Fibroblast of lung (primary cell): ENCODE measurements at regions not wholly inside any gene's neighbourhood (a gene's known extent, or its start where the extent isn't known, plus 50 kb on each side); places are given as distances from the start of the nearest gene placed in this dataset.

Experiments
- DNase-seq, 2 donors: peaks; one replicate each; pipeline versions ENCODE4 v3.0.0 to v3.0.0-alpha.2; 2010; ENCODE audit warnings: low read depth in 2 of 2
- H2AFZ ChIP-seq: 2 replicates; pipeline ENCODE4 v1.5.1; 2012; ENCODE audit warnings: low read length, control low read depth, inconsistent platforms
- H3K27ac ChIP-seq: 2 replicates; pipeline ENCODE4 v1.5.1; 2011; ENCODE audit warnings: low read length, control low read depth; ENCODE audit not compliant: insufficient read depth
- H3K27me3 ChIP-seq: 2 replicates; pipeline ENCODE4 v1.5.1; 2011; ENCODE audit warnings: mild to moderate bottlenecking, low read length; ENCODE audit not compliant: control insufficient read depth, insufficient read depth
- H3K36me3 ChIP-seq: 2 replicates; pipeline ENCODE4 v1.5.1; 2011; ENCODE audit warnings: low read length; ENCODE audit not compliant: control insufficient read depth, insufficient read depth
- H3K4me1 ChIP-seq: 2 replicates; pipeline ENCODE4 v1.5.1; 2011; ENCODE audit warnings: low read length; ENCODE audit not compliant: control insufficient read depth, insufficient read depth; ENCODE audit errors: extremely low read depth
- H3K4me2 ChIP-seq: 2 replicates; pipeline ENCODE4 v1.5.1; 2011; ENCODE audit warnings: low read length, control low read depth; ENCODE audit not compliant: insufficient read depth; ENCODE audit errors: extremely low read depth
- H3K4me3 ChIP-seq, 4 experiments: fragments of 200-600 bp in 1 of 4; sonication (generic) in 1 of 4; replicated peaks in 1 of 4; 2 replicates each; pipeline ENCODE4 v1.5.1; 2011 to 2016; ENCODE audit warnings: low read length in 4 of 4, low read depth in 3 of 4, mild to moderate bottlenecking in 3 of 4, control low read depth in 2 of 4, inconsistent platforms in 1 of 4, mixed read lengths in 1 of 4; ENCODE audit not compliant: insufficient read depth in 1 of 4; ENCODE audit errors: control extremely low read depth in 1 of 4
- H3K79me2 ChIP-seq: 2 replicates; pipeline ENCODE4 v1.5.1; 2012; ENCODE audit warnings: mild to moderate bottlenecking, low read length, inconsistent platforms; ENCODE audit not compliant: control insufficient read depth, insufficient read depth
- H3K9ac ChIP-seq: 2 replicates; pipeline ENCODE4 v1.5.1; 2011; ENCODE audit warnings: mild to moderate bottlenecking, low read length, control low read depth; ENCODE audit not compliant: insufficient read depth
- H3K9me3 ChIP-seq: 2 replicates; pipeline ENCODE4 v1.5.1; 2012; ENCODE audit warnings: low read depth, low read length; ENCODE audit not compliant: control insufficient read depth, insufficient read depth
- H4K20me1 ChIP-seq: 2 replicates; pipeline ENCODE4 v1.5.1; 2011; ENCODE audit warnings: low read length; ENCODE audit not compliant: control insufficient read depth, insufficient read depth; ENCODE audit errors: extremely low read depth
- EZH2 ChIP-seq: IDR thresholded peaks from 2 replicates; pipeline ENCODE4 v1.5.1; 2012; ENCODE audit warnings: low read length, control low read depth, mild to moderate bottlenecking; ENCODE audit errors: missing control alignments
- TF ChIP-seq, protein P1 (sequence below), 2 donors: IDR thresholded peaks in 1 of 2; conservative IDR thresholded peaks in 1 of 2; 1 replicate in 1 of 2; 2 replicates in 1 of 2; pipeline ENCODE4 v1.5.1; 2011 to 2012; ENCODE audit warnings: low read length in 2 of 2, control low read depth in 1 of 2, inconsistent platforms in 1 of 2, low read depth in 1 of 2, mild to moderate bottlenecking in 1 of 2

DNA sequence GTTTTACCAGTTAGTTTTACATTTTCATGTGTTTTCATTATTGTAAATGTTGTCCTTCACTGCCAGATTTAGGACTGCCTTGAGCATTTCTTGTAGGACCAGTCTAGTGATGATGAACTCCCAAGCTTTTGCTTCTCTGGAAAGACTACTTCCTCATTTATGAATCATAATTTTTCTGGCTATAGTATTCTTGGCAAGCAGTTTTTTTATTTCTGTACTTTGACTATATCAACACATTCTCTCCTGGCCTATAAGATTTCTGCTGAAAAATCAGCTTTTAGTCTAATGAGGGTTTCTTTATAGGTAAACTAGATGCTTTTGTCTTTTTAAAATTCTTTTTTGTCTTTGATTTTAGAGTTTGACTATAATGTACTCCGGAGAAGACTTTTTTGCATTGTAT, 256.8 kb upstream of the GRAMD2B start:
- H3K9ac ChIP-seq, result no peak overlapping the region
- TF ChIP-seq, protein P1, sequence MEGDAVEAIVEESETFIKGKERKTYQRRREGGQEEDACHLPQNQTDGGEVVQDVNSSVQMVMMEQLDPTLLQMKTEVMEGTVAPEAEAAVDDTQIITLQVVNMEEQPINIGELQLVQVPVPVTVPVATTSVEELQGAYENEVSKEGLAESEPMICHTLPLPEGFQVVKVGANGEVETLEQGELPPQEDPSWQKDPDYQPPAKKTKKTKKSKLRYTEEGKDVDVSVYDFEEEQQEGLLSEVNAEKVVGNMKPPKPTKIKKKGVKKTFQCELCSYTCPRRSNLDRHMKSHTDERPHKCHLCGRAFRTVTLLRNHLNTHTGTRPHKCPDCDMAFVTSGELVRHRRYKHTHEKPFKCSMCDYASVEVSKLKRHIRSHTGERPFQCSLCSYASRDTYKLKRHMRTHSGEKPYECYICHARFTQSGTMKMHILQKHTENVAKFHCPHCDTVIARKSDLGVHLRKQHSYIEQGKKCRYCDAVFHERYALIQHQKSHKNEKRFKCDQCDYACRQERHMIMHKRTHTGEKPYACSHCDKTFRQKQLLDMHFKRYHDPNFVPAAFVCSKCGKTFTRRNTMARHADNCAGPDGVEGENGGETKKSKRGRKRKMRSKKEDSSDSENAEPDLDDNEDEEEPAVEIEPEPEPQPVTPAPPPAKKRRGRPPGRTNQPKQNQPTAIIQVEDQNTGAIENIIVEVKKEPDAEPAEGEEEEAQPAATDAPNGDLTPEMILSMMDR (conservative IDR thresholded peaks at IDR 0.05 in 1 of 2, IDR thresholded peaks at IDR 0.05 in 1 of 2; ENCODE audit: low read depth in 1 of 2, low read length in 2 of 2), result no peak
- TF ChIP-seq EZH2, result no peak
- no peaks in the 10 kb centered on the region for H3K79me2 ChIP-seq
- H3K36me3 ChIP-seq, result no peaks in the 10 kb centered on the region
- H3K9me3 ChIP-seq, result no peaks in the 10 kb centered on the region
- no peak for DNase-seq
- H3K4me3 ChIP-seq, result no peak overlapping the region
- H2AFZ ChIP-seq, result no peak overlapping the region
- H3K4me1 ChIP-seq, result no peaks in the 10 kb centered on the region
- H3K27me3 ChIP-seq, result no peaks in the 10 kb centered on the region
- no peaks in the 10 kb centered on the region for H4K20me1 ChIP-seq
- H3K4me2 ChIP-seq, result no peak overlapping the region
- no peak overlapping the region for H3K27ac ChIP-seq

DNA sequence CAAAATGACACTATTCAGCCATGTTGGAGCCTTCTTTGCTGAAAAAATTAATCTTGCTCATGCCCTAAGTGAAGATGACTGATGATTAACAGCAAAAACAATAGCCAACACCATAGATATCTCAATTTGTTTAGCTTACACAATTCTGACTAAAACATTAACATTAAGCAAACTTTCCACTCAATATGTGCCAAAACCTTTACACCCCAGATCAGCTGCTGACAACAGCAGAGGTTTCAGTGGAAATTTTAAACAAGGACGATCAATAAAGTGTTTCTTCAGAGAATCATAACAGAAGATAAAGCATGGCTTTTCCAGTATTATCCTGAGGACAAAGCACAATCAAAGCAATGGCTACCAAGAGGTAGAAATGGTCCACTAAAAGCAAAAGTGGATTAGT, 254.4 kb upstream of the GRAMD2B start:
- no peaks in the 10 kb centered on the region for H3K36me3 ChIP-seq
- H3K27me3 ChIP-seq, result no peaks in the 10 kb centered on the region

DNA sequence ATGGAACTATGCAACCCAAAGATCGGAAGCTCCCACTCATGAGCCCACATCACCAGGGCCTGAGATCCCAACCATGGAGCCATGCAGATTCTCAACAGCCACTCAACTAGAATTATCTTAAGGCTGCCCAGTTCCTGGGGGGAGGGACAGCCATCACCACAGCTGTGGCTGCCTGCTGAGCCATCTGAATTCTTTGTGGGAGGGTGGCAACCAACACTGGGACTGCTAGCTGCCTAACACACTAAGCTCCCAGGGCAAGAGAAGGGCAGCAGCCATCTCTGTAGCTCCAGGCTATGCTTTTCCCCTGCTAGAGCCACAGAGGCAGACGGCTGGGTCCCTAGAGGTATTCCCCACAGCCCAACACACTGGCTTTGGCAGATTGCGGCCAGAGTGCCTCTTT, 251.3 kb upstream of the GRAMD2B start:
- no peaks in the 10 kb centered on the region for H3K36me3 ChIP-seq
- no peaks in the 10 kb centered on the region for H3K27me3 ChIP-seq
- H3K4me3 ChIP-seq, result no peak overlapping the region
- H3K9me3 ChIP-seq, result no peaks in the 10 kb centered on the region
- no peak overlapping the region for H2AFZ ChIP-seq
- TF ChIP-seq, protein P1 (conservative IDR thresholded peaks at IDR 0.05 in 1 of 2, IDR thresholded peaks at IDR 0.05 in 1 of 2; ENCODE audit: low read depth in 1 of 2, low read length in 2 of 2), result no peak
- no peak for TF ChIP-seq EZH2
- no peak overlapping the region for H3K27ac ChIP-seq
- H3K4me1 ChIP-seq, result no peaks in the 10 kb centered on the region
- no peaks in the 10 kb centered on the region for H3K79me2 ChIP-seq
- no peak overlapping the region for H3K4me2 ChIP-seq
- no peaks in the 10 kb centered on the region for H4K20me1 ChIP-seq
- no peak overlapping the region for H3K9ac ChIP-seq
- DNase-seq, result no peak

More for the DNA sequence above, 254.4 kb upstream of the GRAMD2B start:
- Histone ChIP-seq H3K9ac (no peak overlapping the region), H2AFZ (no peak overlapping the region), H3K9me3 (no peaks in the 10 kb centered on the region), H3K4me2 (no peak overlapping the region), H4K20me1 (no peaks in the 10 kb centered on the region), H3K4me3 (no peak overlapping the region), H3K4me1 (no peaks in the 10 kb centered on the region), H3K27ac (no peak overlapping the region), H3K79me2 (no peaks in the 10 kb centered on the region)
- DNase-seq, result no peak
- TF ChIP-seq, protein P1 (conservative IDR thresholded peaks at IDR 0.05 in 1 of 2, IDR thresholded peaks at IDR 0.05 in 1 of 2; ENCODE audit: low read depth in 1 of 2, low read length in 2 of 2), result no peak
- TF ChIP-seq EZH2, result no peak
